Aorta (tissue), 5 donors: ENCODE measurements at regions not wholly inside any gene's neighbourhood (a gene's known extent, or its start where the extent isn't known, plus 50 kb on each side); places are given as distances from the start of the nearest gene placed in this dataset.
"Not testable (repeated sequence)": the region's sequence is repeated elsewhere in the genome, so short reads cannot be mapped to it uniquely, and the experiment has no call there.

Experiments
- ATAC-seq: fragments of 200-7000 bp; cut with Tn5 transposase; one replicate; pipeline ENCODE4 v1.9.1; 2022; ENCODE audit warnings: moderate library complexity; ENCODE audit not compliant: low FRiP score
- DNase-seq, 2 donors: peaks; one replicate each; pipeline ENCODE4 v3.0.0-alpha.2; 2020
- H3K27ac ChIP-seq, 2 donors: one replicate each; pipeline ENCODE4 v1.5.1; 2013; ENCODE audit warnings: low read length in 2 of 2, mild to moderate bottlenecking in 2 of 2, moderate library complexity in 2 of 2, control low read depth in 1 of 2, inconsistent platforms in 1 of 2, low read depth in 1 of 2
- H3K27me3 ChIP-seq, 2 donors: one replicate each; pipeline ENCODE4 v1.6.1; 2013; ENCODE audit warnings: control low read depth in 1 of 2, low read length in 1 of 2, mild to moderate bottlenecking in 1 of 2, moderate library complexity in 1 of 2; ENCODE audit not compliant: insufficient read depth in 2 of 2, control insufficient read depth in 1 of 2
- H3K36me3 ChIP-seq, 2 donors: one replicate each; pipeline ENCODE4 v1.6.1; 2013; ENCODE audit warnings: control low read depth in 1 of 2, low read length in 1 of 2, mild to moderate bottlenecking in 1 of 2; ENCODE audit not compliant: insufficient read depth in 2 of 2, control insufficient read depth in 1 of 2
- H3K4me1 ChIP-seq, 2 donors: one replicate each; pipeline ENCODE4 v1.6.1; 2013; ENCODE audit warnings: low read length in 2 of 2, control low read depth in 1 of 2, mild to moderate bottlenecking in 1 of 2, moderate library complexity in 1 of 2; ENCODE audit not compliant: insufficient read depth in 2 of 2, control insufficient read depth in 1 of 2
- H3K4me3 ChIP-seq, 2 donors: one replicate each; pipeline ENCODE4 v1.5.1; 2013; ENCODE audit warnings: low read length in 2 of 2, control low read depth in 1 of 2, mild to moderate bottlenecking in 1 of 2
- H3K9me3 ChIP-seq: one replicate; pipeline ENCODE4 v1.6.1; 2013; ENCODE audit warnings: mild to moderate bottlenecking, low read length; ENCODE audit not compliant: control insufficient read depth
- WGBS, 2 donors: extraction: QIAGEN DNeasy Blood & Tissue Kit; methylation state at CpG; one replicate each; pipeline ENCODE4 v1.1.7; 2013; 5-methylcytosine and 5-hydroxymethylcytosine counted together
- intact Hi-C, 2 donors: fragments of 100-400 bp; cut with DNase I; formaldehyde crosslinking; loops; one replicate each; pipeline versions ENCODE4 v1.14.2 to v1.15.0; 2022
- donor health status: healthy with polysubstance abuse.
- donor health status: Bipolar disorder and iron deficiency.
- donor health status: DM: no; HTN: no; CAD: no.
- donor health status: DM: no; HTN: no; CAD: no.
- donor health status: DM: yes; HTN: yes; CAD: no.

DNA sequence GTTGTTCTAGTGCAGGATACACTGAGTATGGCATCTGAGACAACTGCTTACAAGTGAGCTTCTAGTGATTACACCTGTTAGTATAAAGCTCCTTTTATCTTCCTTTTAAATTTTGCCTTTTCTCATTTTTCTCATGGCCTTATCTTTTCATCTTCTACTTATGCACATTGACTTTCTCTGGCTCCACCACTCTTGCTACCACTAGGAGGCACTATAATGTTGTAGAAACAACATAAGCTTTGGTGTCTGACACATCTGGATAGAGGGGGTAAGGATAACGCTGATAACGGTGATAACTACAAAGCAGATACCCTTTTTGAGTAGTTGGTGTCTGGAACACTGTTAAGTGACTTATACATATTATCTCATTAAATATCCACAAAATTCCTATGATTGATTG is 187.4 kb upstream of the TEX13C start:
- no peaks in the 10 kb centered on the region for H3K9me3 ChIP-seq
- intact Hi-C loops: no loop called here
- no peaks in the 10 kb centered on the region for H3K27me3 ChIP-seq
- DNase-seq: no peak
- H3K4me1 ChIP-seq: no peaks in the 10 kb centered on the region
- no peak overlapping the region for H3K27ac ChIP-seq
- no peak overlapping the region for H3K4me3 ChIP-seq
- no peak for ATAC-seq
- no peaks in the 10 kb centered on the region for H3K36me3 ChIP-seq
- WGBS, 2 donors: 30 to 39% methylated on average over 2 of the region's 2 CpGs

- Histone ChIP-seq H3K9me3 (no peaks in the 10 kb centered on the region), H3K4me3 (no peak overlapping the region), H3K36me3 (no peaks in the 10 kb centered on the region), H3K4me1 (no peaks in the 10 kb centered on the region), H3K27me3 (no peaks in the 10 kb centered on the region), H3K27ac (no peak overlapping the region)
- ATAC-seq (no peak), DNase-seq (no peak)
- intact Hi-C loops: no loop called here
- WGBS, 2 donors: 70 to 85% methylated on average over 1 of the region's 1 CpG
Measured at GRCh38 chrX:125137521-125137920, 182.2 kb upstream of the TEX13C start.

- no peak for DNase-seq
- Histone ChIP-seq H3K27ac (no peak overlapping the region), H3K9me3 (no peaks in the 10 kb centered on the region), H3K27me3 (no peaks in the 10 kb centered on the region), H3K4me1 (no peaks in the 10 kb centered on the region), H3K36me3 (no peaks in the 10 kb centered on the region), H3K4me3 (no peak overlapping the region)
- WGBS, 2 donors: 4 to 21% methylated on average over 2 of the region's 2 CpGs
- ATAC-seq: no peak
- intact Hi-C loops: no loop called here
Measured at GRCh38 chrX:125150231-125150630, 169.4 kb upstream of the TEX13C start.

DNA sequence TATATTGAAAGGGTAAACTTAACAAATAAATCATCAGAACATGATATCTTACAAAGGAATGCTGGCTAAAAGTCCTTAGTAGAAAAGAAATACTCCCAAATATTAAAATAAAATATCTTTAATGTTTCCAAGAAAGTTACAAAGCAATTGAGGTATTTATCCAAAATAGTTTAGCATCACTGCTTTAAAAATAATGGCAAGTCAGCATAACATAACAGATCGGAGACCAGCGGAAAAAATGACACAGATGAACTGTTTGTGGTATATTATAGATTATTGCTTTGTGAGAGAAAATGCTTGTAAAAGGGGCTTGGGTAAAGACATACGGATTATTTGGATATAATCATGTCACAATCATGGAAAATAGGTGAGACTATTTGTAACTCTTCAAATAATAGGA is 168.5 kb upstream of the TEX13C start:
- Histone ChIP-seq H3K9me3 (no peaks in the 10 kb centered on the region), H3K4me3 (no peak overlapping the region), H3K4me1 (no peaks in the 10 kb centered on the region), H3K36me3 (no peaks in the 10 kb centered on the region), H3K27ac (no peak overlapping the region), H3K27me3 (no peaks in the 10 kb centered on the region)
- intact Hi-C loops: no loop called here
- 57 to 70% methylated on average over 3 of the region's 3 CpGs for WGBS, 2 donors
- DNase-seq (no peak), ATAC-seq (no peak)

- Histone ChIP-seq H3K4me3 (no peak overlapping the region), H3K36me3 (no peaks in the 10 kb centered on the region), H3K27ac (no peak overlapping the region), H3K4me1 (no peaks in the 10 kb centered on the region), H3K27me3 (no peaks in the 10 kb centered on the region), H3K9me3 (no peaks in the 10 kb centered on the region)
- intact Hi-C loops: no loop called here
- 81 to 92% methylated on average over 2 of the region's 2 CpGs for WGBS, 2 donors
- no peak for DNase-seq
- ATAC-seq: no peak
Measured at GRCh38 chrX:125152011-125152410, 167.7 kb upstream of the TEX13C start.

- 21 to 26% methylated on average over 2 of the region's 2 CpGs for WGBS, 2 donors
- H3K27me3 ChIP-seq: no peaks in the 10 kb centered on the region
- no peaks in the 10 kb centered on the region for H3K4me1 ChIP-seq
- no peak for ATAC-seq
- H3K9me3 ChIP-seq: no peaks in the 10 kb centered on the region
- no peak overlapping the region for H3K27ac ChIP-seq
- no peak for DNase-seq
- intact Hi-C loops: no loop called here
- no peaks in the 10 kb centered on the region for H3K36me3 ChIP-seq
- no peak overlapping the region for H3K4me3 ChIP-seq
Measured at GRCh38 chrX:125153621-125154020, 166.1 kb upstream of the TEX13C start.

DNA sequence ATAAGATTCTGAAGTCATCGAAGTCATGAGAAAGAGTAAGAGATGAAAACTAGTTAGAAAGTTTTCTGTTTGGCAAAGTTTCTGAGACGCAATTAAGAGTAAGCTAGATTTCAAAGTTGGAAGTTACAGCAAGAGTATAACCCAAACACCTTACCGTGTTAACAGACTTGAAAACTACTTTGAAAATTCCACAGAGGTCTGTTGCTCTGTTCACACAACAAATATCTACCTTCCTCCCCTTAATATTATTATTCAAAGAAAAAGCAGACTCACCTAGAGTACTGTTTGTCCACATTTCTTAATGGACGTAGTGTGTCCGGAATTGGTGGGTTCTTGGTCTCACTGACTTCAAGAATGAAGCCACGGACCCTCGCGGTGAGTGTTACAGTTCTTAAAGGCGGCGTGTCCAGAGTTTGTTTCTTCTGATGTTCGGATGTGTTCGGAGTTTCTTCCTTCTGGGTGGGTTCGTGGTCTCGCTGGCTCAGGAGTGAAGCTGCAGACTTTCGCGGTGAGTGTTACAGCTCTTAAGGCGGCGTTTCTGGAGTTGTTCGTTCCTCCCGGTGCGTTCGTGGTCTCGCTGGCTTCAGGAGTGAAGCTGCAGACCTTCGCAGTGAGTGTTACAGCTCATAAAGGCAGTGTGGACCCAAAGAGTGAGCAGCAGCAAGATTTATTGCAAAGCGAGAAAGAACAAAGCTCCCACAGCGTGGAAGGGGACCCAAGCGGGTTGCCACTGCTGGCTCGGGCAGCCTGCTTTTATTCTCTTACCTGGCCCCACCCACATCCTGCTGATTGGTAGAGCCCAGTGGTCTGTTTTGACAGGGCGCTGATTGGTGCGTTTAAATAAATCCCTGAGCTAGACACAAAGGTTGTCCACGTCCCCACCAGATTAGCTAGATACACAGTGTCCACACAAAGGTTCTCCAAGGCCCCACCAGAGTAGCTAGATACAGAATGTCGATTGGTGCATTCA is 165.1 kb upstream of the TEX13C start:
- WGBS, 2 donors: 79 to 93% methylated on average over 24 to 32 of the region's 32 CpGs
- H3K9me3 ChIP-seq, H3K4me1 ChIP-seq, H3K36me3 ChIP-seq, DNase-seq, H3K27ac ChIP-seq, intact Hi-C loops, ATAC-seq, H3K27me3 ChIP-seq, H3K4me3 ChIP-seq: not testable (repeated sequence)

DNA sequence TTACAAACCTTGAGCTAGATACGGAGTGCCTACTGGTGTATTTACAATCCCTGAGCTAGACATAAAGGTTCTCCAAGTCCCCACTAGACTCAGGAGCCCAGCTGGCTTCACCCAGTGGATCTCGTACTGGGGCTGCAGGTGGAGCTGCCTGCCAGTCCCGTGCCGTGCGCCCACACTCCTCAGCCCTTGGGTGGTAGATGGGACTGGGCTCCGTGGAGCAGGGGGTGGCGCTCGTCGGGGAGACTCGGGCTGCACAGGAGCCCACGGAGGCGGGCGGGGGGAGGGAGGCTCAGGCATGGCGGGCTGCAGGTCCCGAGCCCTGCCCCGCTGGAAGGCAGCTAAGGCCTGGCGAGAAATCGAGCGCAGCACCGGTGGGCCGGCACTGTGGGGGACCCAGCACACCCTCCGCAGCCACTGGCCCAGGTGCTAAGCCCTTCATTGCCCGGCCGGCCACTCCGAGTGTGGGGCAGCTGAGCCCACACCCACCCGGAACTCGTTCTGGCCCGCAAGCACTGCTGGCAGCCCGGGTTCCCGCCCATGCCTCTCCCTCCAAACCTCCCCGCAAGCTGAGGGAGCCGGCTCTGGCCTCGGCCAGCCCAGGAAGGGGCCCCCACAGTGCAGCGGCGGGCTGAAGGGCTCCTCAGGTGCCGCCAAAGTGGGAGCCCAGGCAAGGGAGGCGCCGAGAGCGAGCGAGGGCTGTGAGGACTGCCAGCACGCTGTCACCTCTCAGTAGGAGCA is 164.2 kb upstream of the TEX13C start:
- WGBS, 2 donors: 90 to 95% methylated on average over 34 to 41 of the region's 41 CpGs
- H3K27me3 ChIP-seq, H3K9me3 ChIP-seq, H3K27ac ChIP-seq, intact Hi-C loops, H3K4me1 ChIP-seq, H3K4me3 ChIP-seq, H3K36me3 ChIP-seq, ATAC-seq: not testable (repeated sequence)
- peak in 1 of 2 donors; percentile 60 for DNase-seq

GRCh38 chrX:125170459-125170858 is 149.2 kb upstream of the TEX13C start:
- H3K36me3 ChIP-seq: no peaks in the 10 kb centered on the region
- no peaks in the 10 kb centered on the region for H3K4me1 ChIP-seq
- no peak overlapping the region for H3K27ac ChIP-seq
- no peak for DNase-seq
- H3K9me3 ChIP-seq: no peaks in the 10 kb centered on the region
- WGBS, 2 donors: 76 to 86% methylated on average over 4 of the region's 4 CpGs
- H3K4me3 ChIP-seq: no peak overlapping the region
- intact Hi-C loops: no loop called here
- no peak for ATAC-seq
- no peaks in the 10 kb centered on the region for H3K27me3 ChIP-seq
